H54 (cell line): ENCODE measurements at regions not wholly inside any gene's neighbourhood (a gene's known extent, or its start where the extent isn't known, plus 50 kb on each side); places are given as distances from the start of the nearest gene placed in this dataset.
"Not testable (repeated sequence)": the region's sequence is repeated elsewhere in the genome, so short reads cannot be mapped to it uniquely, and the experiment has no call there.

Source experiments
- DNase-seq: peaks from one replicate; pipeline ENCODE4 v3.0.0; 2011; ENCODE audit warnings: low spot score, mixed read lengths; ENCODE audit not compliant: insufficient read length
- FAIRE-seq: peaks from 3 replicates; lab custom pipeline; 2011; peaks lifted over from hg19 to GRCh38; lab: Jason Lieb, UNC
- POLR2A ChIP-seq: IDR thresholded peaks from 2 replicates; pipeline ENCODE4 v1.6.1; 2011; ENCODE audit warnings: low read depth, mild to moderate bottlenecking, low read length

DNA sequence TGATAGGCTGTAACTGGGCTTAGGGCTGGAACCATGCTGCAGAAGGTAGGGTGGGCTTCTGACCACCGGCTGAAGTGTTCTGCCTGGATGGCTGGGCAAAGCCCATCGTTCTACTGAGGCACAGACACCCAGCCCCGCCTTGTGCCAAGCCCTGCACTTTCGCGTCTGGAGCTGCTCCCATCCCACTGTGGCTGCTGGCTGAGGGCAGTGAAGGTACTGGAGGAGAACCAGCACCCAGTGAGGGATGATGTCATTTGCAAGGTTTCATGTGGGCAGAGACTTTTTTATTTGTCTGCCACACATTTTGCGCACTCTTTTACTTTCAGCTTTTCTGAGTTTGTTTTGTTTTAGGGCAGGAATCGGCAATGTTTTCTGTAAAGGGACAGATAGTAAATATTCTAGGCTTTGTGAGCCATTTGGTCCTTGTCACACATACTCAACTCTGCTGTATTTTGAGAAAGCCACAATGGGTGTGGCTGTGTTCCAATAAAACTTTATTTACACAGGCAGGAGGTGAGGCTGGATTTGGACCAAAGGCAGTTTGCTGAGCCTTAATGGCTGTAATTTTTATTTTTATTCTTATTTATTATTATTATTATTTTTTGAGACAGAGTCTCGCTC, 85.6 kb downstream of the ASB1 start:
- no peak for TF ChIP-seq POLR2A
- DNase-seq (no peak), FAIRE-seq (no peak)

DNA sequence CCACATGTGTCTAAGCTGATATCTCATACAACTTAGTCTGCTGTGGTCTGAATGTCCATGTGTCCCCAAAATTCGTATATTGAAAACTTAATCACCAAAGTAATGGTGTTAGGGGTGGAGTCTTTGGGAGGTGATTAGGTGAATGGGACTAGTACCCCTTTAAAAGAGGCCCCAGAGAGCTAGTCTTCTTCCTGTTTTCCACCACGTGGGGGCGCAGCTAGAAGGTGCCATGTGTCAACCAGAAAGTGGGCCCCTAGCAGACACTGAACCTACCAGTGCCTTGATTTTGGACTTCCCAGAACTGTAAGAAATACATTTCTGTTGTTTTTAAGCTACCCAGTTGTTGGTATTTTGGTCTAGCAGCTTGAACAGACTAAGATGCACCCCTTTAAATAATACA, 86.6 kb downstream of the ASB1 start:
- TF ChIP-seq POLR2A = no peak
- DNase-seq (peak; percentile 56), FAIRE-seq (no peak)

DNA sequence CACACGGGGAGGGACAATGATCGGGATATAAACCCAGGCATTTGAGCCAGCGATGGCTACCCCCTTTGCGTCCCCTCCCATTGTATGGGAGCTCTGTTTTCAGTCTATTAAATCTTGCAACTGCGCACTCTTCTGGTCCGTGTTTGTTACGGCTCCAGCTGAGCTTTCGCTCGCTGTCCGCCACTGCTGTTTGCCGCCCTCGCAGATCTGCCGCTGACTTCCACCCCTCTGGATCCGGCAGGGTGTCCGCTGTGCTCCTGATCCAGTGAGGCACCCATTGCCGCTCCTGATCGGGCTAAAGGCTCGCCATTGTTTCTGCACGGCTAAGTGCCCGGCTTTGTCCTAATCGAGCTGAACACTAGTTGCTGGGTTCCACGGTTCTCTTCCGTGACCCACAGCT, 87.3 kb downstream of the ASB1 start:
- DNase-seq, FAIRE-seq: not testable (repeated sequence)

DNA sequence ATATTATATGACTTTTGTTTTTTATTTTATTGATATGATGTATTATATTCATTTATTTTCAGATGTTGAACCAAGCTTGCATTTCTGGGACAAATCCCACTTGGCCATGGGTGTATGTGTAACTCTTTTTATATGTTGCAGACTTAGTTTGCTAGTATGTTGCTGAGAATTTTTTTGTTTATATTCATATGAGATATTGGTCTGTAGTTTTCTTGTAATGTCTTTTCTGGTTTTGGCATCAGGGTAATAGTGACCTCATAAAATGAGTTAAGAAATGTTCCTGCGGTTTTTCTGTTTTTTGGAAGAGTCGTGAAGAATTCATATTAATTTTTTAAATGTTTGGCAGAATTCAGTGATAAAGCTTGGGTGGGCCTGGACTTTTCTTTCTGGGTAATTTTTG, 88.7 kb downstream of the ASB1 start:
- no peak for TF ChIP-seq POLR2A
- FAIRE-seq = no peak

DNA sequence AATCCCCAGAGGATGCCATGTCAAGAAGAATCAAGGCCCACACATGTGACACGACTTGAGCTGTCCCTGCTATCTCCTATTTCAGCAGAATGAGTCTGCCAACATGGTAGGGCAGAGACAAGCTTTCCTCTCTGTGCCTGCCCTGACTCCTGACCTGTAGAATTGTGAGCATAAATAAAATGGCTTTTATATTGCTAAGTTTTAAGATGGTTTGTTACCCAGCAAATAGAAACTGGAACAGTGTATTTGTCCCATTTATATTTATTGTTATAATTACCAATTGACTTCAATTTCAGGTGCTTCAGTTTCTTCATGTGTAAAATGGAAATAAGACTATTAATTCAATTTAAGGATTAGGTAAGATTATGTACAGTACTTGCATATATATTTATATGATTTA, 90.5 kb downstream of the ASB1 start:
- no peak for DNase-seq
- TF ChIP-seq POLR2A = no peak
- FAIRE-seq = no peak

More for the DNA sequence above, 88.7 kb downstream of the ASB1 start:
- DNase-seq = no peak

DNA sequence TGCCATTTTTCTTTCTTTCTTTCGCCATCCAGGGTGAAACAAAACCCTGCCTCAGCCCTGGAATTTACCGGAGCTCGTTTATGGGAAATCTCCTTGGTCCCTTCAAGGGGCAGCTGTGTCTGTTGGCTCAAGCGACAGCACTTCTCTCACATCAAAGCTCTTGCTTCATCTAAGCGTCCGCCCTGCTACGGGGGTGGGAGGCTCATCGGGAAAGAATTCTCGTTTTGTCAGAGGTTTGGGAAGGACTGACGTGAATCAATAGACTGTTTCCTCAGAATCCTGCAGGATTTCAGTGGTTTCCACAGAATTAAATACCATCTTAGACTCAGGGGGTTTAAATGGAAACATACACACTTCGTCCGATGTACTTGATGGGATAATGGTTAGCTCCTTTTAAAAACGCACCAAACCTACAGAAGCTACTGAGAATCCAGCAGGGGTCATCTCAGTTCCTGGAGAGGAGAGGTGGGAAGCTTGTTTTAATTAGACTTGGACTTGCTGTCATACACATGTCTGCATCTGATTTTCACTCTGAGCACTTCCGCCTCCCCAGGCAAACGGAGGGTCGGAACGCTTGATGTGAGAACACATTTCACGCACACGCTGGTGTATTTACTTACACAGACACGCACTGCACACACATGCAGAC, 91.6 kb downstream of the ASB1 start:
- no peak for FAIRE-seq
- DNase-seq = no peak
- TF ChIP-seq POLR2A = no peak

DNA sequence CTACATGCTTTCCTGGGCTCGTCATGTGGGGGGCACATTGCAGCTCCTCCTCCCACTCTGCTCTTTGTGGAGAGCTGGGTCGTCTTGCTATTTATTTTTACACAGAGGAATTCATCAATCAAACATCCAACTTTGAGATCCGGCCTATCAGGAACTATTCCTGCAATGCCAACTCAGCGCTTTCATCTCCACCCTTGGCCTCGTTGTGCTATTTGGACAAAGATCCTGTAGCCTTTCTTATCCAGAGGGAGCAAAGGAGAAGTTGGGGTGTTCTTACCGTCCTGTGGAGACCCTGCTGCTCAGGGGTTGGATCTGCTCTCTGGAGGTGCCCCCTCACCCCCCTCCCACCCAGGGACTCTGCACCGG, 92.1 kb downstream of the ASB1 start:
- FAIRE-seq = no peak
- no peak for DNase-seq
- TF ChIP-seq POLR2A = no peak

DNA sequence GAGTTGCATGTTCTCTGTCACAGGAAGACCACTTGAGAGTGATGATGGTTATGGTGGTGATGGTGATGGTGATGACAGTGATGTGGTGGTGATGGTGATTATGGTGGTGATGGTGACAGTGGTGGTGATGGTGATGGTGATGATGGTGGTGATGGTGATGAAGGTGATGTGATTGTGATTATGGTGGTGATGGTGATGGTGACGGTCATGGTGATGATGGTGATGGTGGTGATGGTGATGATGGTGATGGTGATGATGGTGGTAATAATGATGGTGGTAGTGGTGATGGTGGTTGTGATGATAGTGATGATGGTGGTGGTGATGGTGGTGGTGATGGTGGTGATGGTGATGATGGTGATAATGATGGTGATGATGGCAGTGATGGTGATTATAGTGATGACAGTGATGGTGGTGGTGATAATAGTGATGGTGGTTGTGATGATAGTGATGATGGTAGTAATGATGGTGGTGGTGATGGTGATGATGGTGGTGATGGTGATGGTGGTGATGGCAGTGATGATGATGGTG, 93.7 kb downstream of the ASB1 start:
- DNase-seq (no peak), FAIRE-seq (no peak)
- TF ChIP-seq POLR2A = no peak

DNA sequence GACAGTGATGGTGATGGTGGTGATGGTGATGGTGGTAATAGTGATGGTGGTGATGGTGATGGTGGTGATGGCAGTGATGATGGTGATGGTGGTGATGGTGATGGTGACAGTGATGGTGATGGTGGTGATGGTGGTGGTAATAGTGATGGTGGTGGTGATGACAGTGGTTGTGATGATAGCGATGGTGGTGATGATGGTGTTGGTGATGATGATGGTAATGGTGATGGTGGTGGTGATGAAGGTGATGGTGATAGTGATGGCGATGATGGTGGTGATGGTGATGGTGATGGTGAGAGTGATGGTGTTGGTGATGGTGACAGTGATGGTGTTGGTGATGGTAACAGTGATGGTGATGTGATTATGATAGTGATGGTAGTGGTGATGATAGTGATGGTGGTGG, 94.3 kb downstream of the ASB1 start:
- DNase-seq (no peak), FAIRE-seq (no peak)
- TF ChIP-seq POLR2A = no peak

DNA sequence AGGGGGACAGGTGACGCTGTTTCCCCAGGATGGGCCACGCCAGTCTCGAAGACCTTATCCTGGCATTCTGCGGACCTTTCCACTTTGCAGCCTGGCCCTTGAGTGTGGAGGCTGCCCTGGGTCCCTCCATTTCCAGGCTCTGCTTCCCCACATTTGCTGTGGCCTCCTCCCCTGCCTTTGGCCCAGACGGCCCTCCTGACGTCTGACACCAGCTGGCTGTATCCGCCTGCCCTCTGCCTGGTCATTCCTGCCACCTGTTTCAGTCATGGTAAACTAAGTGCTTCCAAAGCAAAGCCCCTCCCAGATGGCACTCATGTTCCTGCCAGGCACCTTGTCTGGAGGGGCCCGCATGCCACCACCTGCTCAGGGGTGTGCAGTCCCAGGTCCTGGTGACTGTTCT, 95.1 kb downstream of the ASB1 start:
- no peak for FAIRE-seq
- TF ChIP-seq POLR2A = no peak
- no peak for DNase-seq

DNA sequence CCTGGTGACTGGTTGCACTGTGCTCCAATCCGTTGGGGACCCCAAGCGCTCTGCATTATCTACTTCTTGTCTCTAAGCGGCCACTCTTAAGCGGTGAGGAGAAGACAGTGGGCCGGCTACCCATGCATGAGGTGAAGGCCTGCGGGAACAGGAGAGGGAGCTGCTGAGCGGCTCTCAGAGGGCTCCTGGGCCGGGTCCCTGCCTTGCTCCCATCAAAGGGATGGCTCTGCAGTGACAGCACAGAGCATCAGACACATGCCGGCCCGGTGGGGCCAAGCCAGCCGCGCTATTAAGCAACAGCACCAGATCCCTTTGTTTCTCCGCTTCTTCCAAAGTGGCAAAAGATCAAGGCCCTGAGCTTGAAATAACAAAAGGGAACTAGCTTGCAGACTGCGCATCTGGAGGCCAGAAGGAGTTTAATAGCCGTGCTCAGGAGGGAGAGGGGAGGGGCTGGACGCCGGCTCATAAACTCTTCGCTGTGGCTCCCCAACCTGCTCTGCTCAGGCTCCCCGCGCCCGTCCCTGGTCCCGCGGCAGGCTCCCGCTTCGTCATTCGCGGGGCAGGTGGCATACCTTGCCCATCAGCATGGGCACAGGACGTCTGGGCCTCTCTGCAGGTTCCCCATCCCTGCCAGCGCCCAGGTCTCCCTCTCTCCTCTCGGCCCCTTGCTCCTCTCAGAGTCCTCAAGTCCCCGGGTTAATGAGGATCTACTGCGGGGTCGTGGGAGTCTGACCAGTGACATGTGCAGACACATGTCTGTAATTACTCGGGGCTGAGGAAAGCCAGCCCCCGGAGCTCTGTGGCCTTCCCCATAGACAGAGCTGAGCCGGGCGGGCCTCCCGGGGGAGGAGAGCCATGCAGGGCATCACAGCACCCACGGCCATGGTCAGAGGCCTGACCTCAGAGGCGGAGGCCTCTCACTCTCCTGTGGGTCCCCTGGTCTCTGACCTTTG, 96.7 kb downstream of the ASB1 start:
- FAIRE-seq (no peak), DNase-seq (no peak)
- no peak for TF ChIP-seq POLR2A

DNA sequence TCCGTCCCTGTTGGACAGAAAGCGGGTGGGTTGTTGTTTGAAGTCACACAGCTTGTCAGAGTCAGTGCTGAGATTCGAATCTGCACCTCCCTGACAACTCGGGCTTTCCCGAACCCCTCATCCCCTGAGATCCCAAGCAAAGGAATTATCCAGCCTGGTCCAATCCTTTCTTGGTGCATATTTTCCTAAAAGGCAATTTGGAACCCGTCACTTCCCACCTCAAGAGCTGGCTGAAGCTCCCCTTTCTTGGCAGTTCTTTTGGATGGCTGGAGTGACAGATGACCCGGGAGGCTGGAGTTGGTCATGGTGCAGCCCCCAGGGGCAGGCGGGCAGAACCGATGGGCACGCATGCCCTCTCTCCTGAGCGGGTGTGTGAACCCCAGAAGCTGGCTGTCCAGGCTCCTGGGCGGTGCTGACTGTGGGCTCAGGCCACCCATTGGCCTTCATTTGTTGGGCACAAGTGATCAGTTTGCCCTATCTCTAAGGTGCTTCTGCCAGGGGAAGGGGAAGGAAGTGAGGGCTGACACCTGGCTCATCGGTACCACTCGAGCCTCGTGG, 97.8 kb downstream of the ASB1 start:
- no peak for TF ChIP-seq POLR2A
- DNase-seq (no peak), FAIRE-seq (no peak)

DNA sequence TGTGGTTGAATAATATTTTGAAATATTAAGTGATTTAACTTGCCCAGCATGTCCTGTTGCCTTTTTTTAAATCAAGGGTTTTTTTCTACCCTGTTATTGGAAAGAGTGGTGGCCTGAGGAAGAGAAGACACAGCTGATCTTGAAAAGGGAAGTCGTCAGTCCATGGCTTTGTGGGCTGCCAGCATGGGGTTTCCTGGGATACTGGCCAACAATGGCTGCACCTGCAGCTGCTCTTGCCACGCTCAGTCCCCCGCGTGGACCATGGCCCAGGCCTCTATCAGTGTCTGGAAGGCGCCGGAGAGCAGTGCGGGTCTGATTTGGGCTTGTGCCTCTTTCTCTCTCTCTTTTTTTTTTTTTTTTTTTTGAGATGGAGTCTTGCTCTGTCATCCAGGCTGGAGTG, 99.3 kb downstream of the ASB1 start:
- DNase-seq (no peak), FAIRE-seq (no peak)
- TF ChIP-seq POLR2A = no peak

DNA sequence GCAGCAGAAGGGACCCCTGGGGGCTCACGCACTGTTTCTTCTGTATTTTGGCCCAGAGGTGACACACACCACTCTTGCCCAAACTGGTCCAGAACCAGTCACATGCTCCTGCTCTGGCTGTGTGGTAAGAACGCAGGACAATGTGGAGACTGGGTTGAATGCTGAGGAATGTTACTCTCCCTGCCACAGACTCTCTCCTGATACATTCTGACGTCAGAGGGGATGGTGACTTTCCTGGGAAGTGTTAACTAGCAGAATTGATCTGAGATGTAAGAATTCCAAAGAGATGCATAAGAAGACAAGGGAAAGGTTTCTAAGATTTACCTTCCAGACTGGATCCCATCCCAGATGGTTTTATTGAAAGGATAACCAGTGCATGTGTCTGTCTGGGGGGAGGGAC, 100.8 kb downstream of the ASB1 start:
- no peak for TF ChIP-seq POLR2A
- no peak for DNase-seq

More for the DNA sequence above, 100.8 kb downstream of the ASB1 start:
- no peak for FAIRE-seq
